ENCODE measurements at regions not wholly inside any gene's neighbourhood (a gene's known extent, or its start where the extent isn't known, plus 50 kb on each side); places are given as distances from the start of the nearest gene placed in this dataset.

- DNase-seq = no peak
- Mint-ChIP-seq H3K27me3 (ENCODE audit: insufficient read depth) (no peaks in the 10 kb centered on the region; the same call in 1 of the 2 replicates), H3K4me3 (no peak overlapping the region), H3K36me3 (ENCODE audit: low read depth) (no peaks in the 10 kb centered on the region), H3K9me3 (peaks cover 29% of the 10 kb centered on the region), H3K27ac (no peak overlapping the region), H3K4me1 (ENCODE audit: low read depth) (no peaks in the 10 kb centered on the region)
- TF ChIP-seq, protein P1, sequence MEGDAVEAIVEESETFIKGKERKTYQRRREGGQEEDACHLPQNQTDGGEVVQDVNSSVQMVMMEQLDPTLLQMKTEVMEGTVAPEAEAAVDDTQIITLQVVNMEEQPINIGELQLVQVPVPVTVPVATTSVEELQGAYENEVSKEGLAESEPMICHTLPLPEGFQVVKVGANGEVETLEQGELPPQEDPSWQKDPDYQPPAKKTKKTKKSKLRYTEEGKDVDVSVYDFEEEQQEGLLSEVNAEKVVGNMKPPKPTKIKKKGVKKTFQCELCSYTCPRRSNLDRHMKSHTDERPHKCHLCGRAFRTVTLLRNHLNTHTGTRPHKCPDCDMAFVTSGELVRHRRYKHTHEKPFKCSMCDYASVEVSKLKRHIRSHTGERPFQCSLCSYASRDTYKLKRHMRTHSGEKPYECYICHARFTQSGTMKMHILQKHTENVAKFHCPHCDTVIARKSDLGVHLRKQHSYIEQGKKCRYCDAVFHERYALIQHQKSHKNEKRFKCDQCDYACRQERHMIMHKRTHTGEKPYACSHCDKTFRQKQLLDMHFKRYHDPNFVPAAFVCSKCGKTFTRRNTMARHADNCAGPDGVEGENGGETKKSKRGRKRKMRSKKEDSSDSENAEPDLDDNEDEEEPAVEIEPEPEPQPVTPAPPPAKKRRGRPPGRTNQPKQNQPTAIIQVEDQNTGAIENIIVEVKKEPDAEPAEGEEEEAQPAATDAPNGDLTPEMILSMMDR (IDR thresholded peaks at IDR 0.05) = no peak
These were observed 144.8 kb upstream of the CCL2 start for GRCh38 chr17:34110315-34110714.

DNA sequence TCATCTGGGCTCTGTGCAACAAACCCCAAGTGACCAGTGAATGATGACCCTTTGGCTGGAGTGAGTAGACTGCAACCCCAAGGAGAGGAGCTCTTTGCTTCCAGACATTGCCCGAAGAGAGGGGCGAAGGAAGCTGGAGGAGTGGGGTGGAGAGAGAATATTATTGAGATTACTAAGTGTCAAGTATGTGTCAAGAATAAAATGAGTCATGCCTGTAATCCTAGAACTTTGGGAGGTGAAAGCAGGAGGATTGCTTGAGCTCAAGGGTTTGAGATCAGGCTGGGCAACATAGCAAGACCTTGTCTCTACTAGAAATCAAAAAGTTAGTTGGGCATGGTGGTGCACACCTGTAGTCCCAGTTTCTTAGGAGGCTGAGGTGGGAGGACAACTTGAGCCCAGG is 142.0 kb upstream of the CCL2 start:
- Mint-ChIP-seq H3K36me3 (ENCODE audit: low read depth) (no peaks in the 10 kb centered on the region), H3K27ac (no peak overlapping the region), H3K4me1 (ENCODE audit: low read depth) (no peaks in the 10 kb centered on the region), H3K4me3 (no peak overlapping the region), H3K27me3 (ENCODE audit: insufficient read depth) (no peaks in the 10 kb centered on the region; the same call in 1 of the 2 replicates), H3K9me3 (peaks cover 34% of the 10 kb centered on the region)
- TF ChIP-seq, protein P1 (IDR thresholded peaks at IDR 0.05) = no peak
- DNase-seq = no peak

GRCh38 chr17:34114174-34114573 is 140.9 kb upstream of the CCL2 start:
- Mint-ChIP-seq H3K27ac (no peak overlapping the region), H3K4me3 (no peak overlapping the region), H3K36me3 (ENCODE audit: low read depth) (no peaks in the 10 kb centered on the region), H3K9me3 (peaks cover 34% of the 10 kb centered on the region), H3K4me1 (ENCODE audit: low read depth) (no peaks in the 10 kb centered on the region), H3K27me3 (ENCODE audit: insufficient read depth) (no peaks in the 10 kb centered on the region; the same call in 1 of the 2 replicates)
- DNase-seq = no peak
- TF ChIP-seq, protein P1 (IDR thresholded peaks at IDR 0.05) = no peak

DNA sequence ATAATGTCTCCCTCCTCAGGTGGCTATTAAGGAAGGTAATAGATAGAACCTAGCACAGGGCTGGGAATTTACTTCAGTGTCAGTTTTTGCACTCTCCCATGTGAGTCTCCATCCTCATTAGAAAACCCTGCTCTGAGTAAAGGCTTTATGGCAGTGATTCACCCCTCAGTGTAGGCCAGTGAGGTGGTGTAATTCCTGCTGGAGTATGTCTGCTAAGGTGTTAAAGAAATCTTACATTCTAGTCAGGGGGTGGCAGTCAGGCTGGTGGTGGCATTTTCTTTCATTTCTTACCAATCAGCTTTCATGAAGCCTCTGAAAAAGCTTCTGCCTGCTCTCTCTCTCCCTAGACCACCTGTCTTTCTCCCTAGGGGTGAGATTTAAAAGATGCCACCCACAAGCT is 138.8 kb upstream of the CCL2 start:
- Mint-ChIP-seq H3K9me3 (peaks cover 34% of the 10 kb centered on the region), H3K27me3 (ENCODE audit: insufficient read depth) (peaks cover 1% of the 10 kb centered on the region), H3K4me3 (no peak overlapping the region), H3K4me1 (ENCODE audit: low read depth) (no peaks in the 10 kb centered on the region), H3K36me3 (ENCODE audit: low read depth) (no peaks in the 10 kb centered on the region), H3K27ac (no peak overlapping the region)
- no peak for DNase-seq
- TF ChIP-seq, protein P1 (IDR thresholded peaks at IDR 0.05) = no peak

GRCh38 chr17:34117332-34117731 is 137.8 kb upstream of the CCL2 start:
- Mint-ChIP-seq H3K27me3 (ENCODE audit: insufficient read depth) (peaks cover 1% of the 10 kb centered on the region), H3K4me3 (no peak overlapping the region), H3K4me1 (ENCODE audit: low read depth) (no peaks in the 10 kb centered on the region), H3K36me3 (ENCODE audit: low read depth) (no peaks in the 10 kb centered on the region), H3K9me3 (peaks cover 38% of the 10 kb centered on the region), H3K27ac (no peak overlapping the region)
- no peak for DNase-seq
- TF ChIP-seq, protein P1 (IDR thresholded peaks at IDR 0.05) = no peak

DNA sequence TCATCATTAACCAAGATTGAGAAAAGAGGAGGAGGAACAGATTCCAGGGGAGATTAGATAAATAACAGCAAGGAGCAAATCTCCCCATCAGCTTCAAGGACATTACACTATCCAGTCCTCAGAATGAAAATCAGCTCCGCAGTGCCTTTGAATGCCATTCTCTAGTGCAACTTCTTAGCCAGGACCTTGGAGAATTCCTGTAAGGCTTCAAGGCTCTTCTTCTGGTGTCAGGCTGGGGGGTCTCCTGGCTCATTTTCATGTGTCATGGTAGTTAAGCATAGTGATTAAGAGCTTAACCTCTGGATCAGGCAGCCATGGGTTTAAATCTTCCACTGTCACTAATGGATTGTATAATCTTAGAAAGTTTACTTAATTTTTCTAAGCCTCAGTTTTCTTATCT is 137.3 kb upstream of the CCL2 start:
- Mint-ChIP-seq H3K36me3 (ENCODE audit: low read depth) (no peaks in the 10 kb centered on the region), H3K9me3 (peaks cover 37% of the 10 kb centered on the region), H3K27ac (no peak overlapping the region), H3K4me3 (no peak overlapping the region), H3K4me1 (ENCODE audit: low read depth) (no peaks in the 10 kb centered on the region), H3K27me3 (ENCODE audit: insufficient read depth) (peaks cover 1% of the 10 kb centered on the region)
- no peak for DNase-seq
- TF ChIP-seq, protein P1 (IDR thresholded peaks at IDR 0.05) = no peak
